IMR-90 (cell line): ENCODE measurements at regions not wholly inside any gene's neighbourhood (a gene's known extent, or its start where the extent isn't known, plus 50 kb on each side); places are given as distances from the start of the nearest gene placed in this dataset.

Source experiments
- ATAC-seq: fragments of 200-7000 bp; cut with Tn5 transposase; 2 replicates; pipeline ENCODE4 v1.9.1; 2020; ENCODE audit warnings: low read depth, mild to moderate bottlenecking, moderate library complexity
- BruUV-seq: library from RNA; stranded (reverse); fragments of 400-500 nt; replicated peaks from 2 replicates; lab custom pipeline; 2021; lab: Mats Ljungman, UMichigan
- CTCF ChIA-PET: fragments of 300-600 bp; formaldehyde crosslinking; extraction: SDS; loops from one replicate; lab custom pipeline; 2021; ENCODE audit warnings: antibody characterized with exemption; lab: Yijun Ruan, JAX
- POLR2A ChIA-PET: fragments of 300-600 bp; sonication (Branson Sonifier 250); formaldehyde crosslinking; loops from one replicate; lab custom pipeline; 2022; ENCODE audit warnings: antibody characterized with exemption; ENCODE audit not compliant: unreplicated experiment; lab: Charles Lee
- DNase-seq: peaks from one replicate; pipeline ENCODE4 v3.0.0; 2013
- H2AFZ ChIP-seq: replicated peaks from 2 replicates; pipeline ENCODE3; 2013; ENCODE audit warnings: low read length, mild to moderate bottlenecking; ENCODE audit not compliant: poor library complexity
- H2AK5ac ChIP-seq: 2 replicates; pipeline ENCODE4 v1.6.1; 2013; ENCODE audit warnings: low read depth, low read length, inconsistent platforms
- H2AK9ac ChIP-seq: replicated peaks from 2 replicates; pipeline ENCODE3; 2013; ENCODE audit warnings: mild to moderate bottlenecking, low read depth, low read length, moderate library complexity; ENCODE audit not compliant: poor library complexity
- H2BK120ac ChIP-seq: 2 replicates; pipeline ENCODE4 v1.6.1; 2013; ENCODE audit warnings: low read depth, low read length, inconsistent platforms
- H2BK15ac ChIP-seq: 3 replicates; pipeline ENCODE4 v1.6.1; 2013; ENCODE audit warnings: low read depth, low read length, inconsistent platforms
- H2BK20ac ChIP-seq: 2 replicates; pipeline ENCODE4 v1.6.1; 2013; ENCODE audit warnings: low read depth, mild to moderate bottlenecking, inconsistent platforms, low read length, moderate library complexity
- H2BK5ac ChIP-seq: 2 replicates; pipeline ENCODE4 v1.6.1; 2013; ENCODE audit warnings: mild to moderate bottlenecking, low read depth, low read length, inconsistent platforms; ENCODE audit not compliant: poor library complexity, severe bottlenecking
- H3K14ac ChIP-seq: replicated peaks from 2 replicates; pipeline ENCODE4 v1.6.1; 2013; ENCODE audit warnings: low read depth, low read length, inconsistent platforms
- H3K18ac ChIP-seq: 2 replicates; pipeline ENCODE4 v1.6.1; 2013; ENCODE audit warnings: low read depth, low read length, control low read depth
- H3K23ac ChIP-seq: 2 replicates; pipeline ENCODE4 v1.6.1; 2013; ENCODE audit warnings: low read depth, low read length, inconsistent platforms
- H3K27ac ChIP-seq: 2 replicates; pipeline ENCODE4 v1.5.1; 2013; ENCODE audit warnings: mild to moderate bottlenecking, control low read depth, low read length; ENCODE audit not compliant: insufficient read depth
- H3K27me3 ChIP-seq: 2 replicates; pipeline ENCODE4 v1.6.1; 2013; ENCODE audit warnings: low read length; ENCODE audit not compliant: control insufficient read depth, insufficient read depth
- H3K36me3 ChIP-seq: 2 replicates; pipeline ENCODE4 v1.6.1; 2013; ENCODE audit warnings: low read length, mixed read lengths; ENCODE audit not compliant: control insufficient read depth, insufficient read depth
- H3K4ac ChIP-seq: 2 replicates; pipeline ENCODE4 v1.6.1; 2013; ENCODE audit warnings: low read depth, low read length, inconsistent platforms
- H3K4me1 ChIP-seq: 2 replicates; pipeline ENCODE4 v1.6.1; 2013; ENCODE audit warnings: low read length, mixed read lengths; ENCODE audit not compliant: control insufficient read depth, insufficient read depth
- H3K4me2 ChIP-seq: 2 replicates; pipeline ENCODE4 v1.6.1; 2013; ENCODE audit warnings: low read depth, mild to moderate bottlenecking, control low read depth, low read length, moderate library complexity
- H3K4me3 ChIP-seq: 2 replicates; pipeline ENCODE4 v1.5.1; 2013; ENCODE audit warnings: low read depth, mild to moderate bottlenecking, control low read depth, low read length, moderate library complexity; ENCODE audit not compliant: insufficient read depth
- H3K56ac ChIP-seq: 2 replicates; pipeline ENCODE4 v1.6.1; 2013; ENCODE audit warnings: low read length, inconsistent platforms; ENCODE audit not compliant: insufficient read depth; ENCODE audit errors: extremely low read depth
- H3K79me1 ChIP-seq, 2 experiments: 2 replicates each; pipeline ENCODE4 v1.6.1; 2013; ENCODE audit warnings: low read length in 2 of 2, inconsistent platforms in 1 of 2, low read depth in 1 of 2
- H3K9ac ChIP-seq: 2 replicates; pipeline ENCODE4 v1.6.1; 2013; ENCODE audit warnings: low read depth, low read length, control low read depth
- H3K9me1 ChIP-seq: 2 replicates; pipeline ENCODE4 v1.6.1; 2013; ENCODE audit warnings: low read length, inconsistent platforms; ENCODE audit not compliant: insufficient read depth
- H3K9me3 ChIP-seq: 2 replicates; pipeline ENCODE4 v1.6.1; 2013; ENCODE audit warnings: low read length; ENCODE audit not compliant: control insufficient read depth, insufficient read depth
- H4K20me1 ChIP-seq: 2 replicates; pipeline ENCODE4 v1.6.1; 2013; ENCODE audit warnings: low read length, inconsistent platforms; ENCODE audit not compliant: insufficient read depth
- H4K5ac ChIP-seq: 2 replicates; pipeline ENCODE4 v1.6.1; 2013; ENCODE audit warnings: mild to moderate bottlenecking, low read depth, low read length, control low read depth
- H4K8ac ChIP-seq, 2 experiments: 2 replicates each; pipeline ENCODE4 v1.6.1; 2013; ENCODE audit warnings: low read depth in 2 of 2, low read length in 2 of 2, control low read depth in 1 of 2, inconsistent platforms in 1 of 2
- H4K91ac ChIP-seq: 2 replicates; pipeline ENCODE4 v1.6.1; 2013; ENCODE audit warnings: low read depth, low read length, inconsistent platforms; ENCODE audit not compliant: insufficient read depth
- CEBPB ChIP-seq: IDR thresholded peaks from 2 replicates; pipeline ENCODE4 v1.6.1; 2012; ENCODE audit warnings: low read depth, low read length, improper control_type of control experiment
- CHD1 ChIP-seq: IDR thresholded peaks from 2 replicates; pipeline ENCODE4 v1.6.1; 2012; ENCODE audit warnings: low read depth, low read length, improper control_type of control experiment
- CTCF ChIP-seq: conservative IDR thresholded peaks from 2 replicates; pipeline ENCODE4 v1.5.1; 2012; ENCODE audit warnings: mild to moderate bottlenecking, low read depth, low read length, improper control_type of control experiment
- ELK1 ChIP-seq: fragments of 150-350 bp; IDR thresholded peaks from 2 replicates; pipeline ENCODE4 v1.6.1; 2016; ENCODE audit warnings: low read depth, mild to moderate bottlenecking, low read length, moderate library complexity, borderline replicate concordance
- FOS ChIP-seq: fragments of 150-350 bp; IDR thresholded peaks from 2 replicates; pipeline ENCODE4 v1.6.1; 2016; ENCODE audit warnings: low read depth, low read length
- NFE2L2 ChIP-seq: fragments of 150-350 bp; IDR thresholded peaks from 2 replicates; pipeline ENCODE4 v1.6.1; 2016; ENCODE audit warnings: low read depth, mild to moderate bottlenecking, low read length
- RAD21 ChIP-seq: IDR thresholded peaks from 2 replicates; pipeline ENCODE4 v1.6.1; 2012; ENCODE audit warnings: low read length, improper control_type of control experiment
- RCOR1 ChIP-seq: IDR thresholded peaks from 2 replicates; pipeline ENCODE4 v1.6.1; 2012; ENCODE audit warnings: mild to moderate bottlenecking, low read length, improper control_type of control experiment; ENCODE audit not compliant: insufficient replicate concordance
- USF2 ChIP-seq: fragments of 150-350 bp; IDR thresholded peaks from 2 replicates; pipeline ENCODE4 v1.6.1; 2017; ENCODE audit warnings: mild to moderate bottlenecking, antibody characterized with exemption, low read length, low read depth
- WGBS, 2 experiments: methylation state at CpG; one replicate each; pipeline versions ENCODE4 v1.1.5 to v1.1.7; 2013; ENCODE audit warnings: missing lambda C conversion rate in 2 of 2; ENCODE audit not compliant: insufficient read length in 1 of 2; ENCODE audit errors: extremely low coverage in 2 of 2; 5-methylcytosine and 5-hydroxymethylcytosine counted together
- dilution Hi-C: fragments of 300-500 bp; cut with HindIII; formaldehyde crosslinking; loops from one replicate; pipeline ENCODE4 v1.14.3; 2018; ENCODE audit warnings: low sequenced_read_pairs; ENCODE audit not compliant: unreplicated experiment
- in situ Hi-C: fragments of 300-500 bp; cut with MboI; formaldehyde crosslinking; loops from 3 replicates; pipeline ENCODE4 v1.14.3; 2019; ENCODE audit warnings: low sequenced_read_pairs, inconsistent platforms, mixed read lengths
- intact Hi-C: fragments of 100-400 bp; cut with micrococcal nuclease; formaldehyde crosslinking; loops from 2 replicates; pipeline ENCODE4 v1.10.0; 2022

- Histone ChIP-seq H2BK120ac (no peak overlapping the region), H3K4me3 (no peak overlapping the region), H3K4me1 (no peaks in the 10 kb centered on the region), H4K20me1 (no peaks in the 10 kb centered on the region), H3K27me3 (no peaks in the 10 kb centered on the region), H3K36me3 (no peaks in the 10 kb centered on the region), H2BK5ac (no peak overlapping the region), H4K8ac (no peak overlapping the region), H3K4me2 (no peak overlapping the region), H2AFZ (no peak overlapping the region), H3K79me1 (no peaks in the 10 kb centered on the region), H3K23ac (no peak overlapping the region), H2AK5ac (no peak overlapping the region), H3K27ac (no peak overlapping the region), H3K14ac (no peak overlapping the region), H3K9me3 (peaks cover 12% of the 10 kb centered on the region), H3K18ac (no peak overlapping the region), H4K91ac (no peak overlapping the region), H3K56ac (no peak overlapping the region), H2AK9ac (no peak overlapping the region), H3K9me1 (no peaks in the 10 kb centered on the region), H4K5ac (no peak overlapping the region), H2BK20ac (no peak overlapping the region), H3K4ac (no peak overlapping the region), H2BK15ac (no peak overlapping the region), H3K9ac (no peak overlapping the region)
- DNase-seq (no peak), ATAC-seq (no peak)
- no CpG with 5 or more reads among the region's 2 CpGs for WGBS, 2 experiments
- intact Hi-C loops = no loop called here
- in situ Hi-C loops = no loop called here
- dilution Hi-C loops = no loop called here
- ChIA-PET CTCF (no interaction called here), POLR2A (no interaction called here)
- TF ChIP-seq ELK1 (no peak), CHD1 (no peak), FOS (no peak), RAD21 (no peak), USF2 (no peak), CEBPB (no peak), NFE2L2 (no peak), CTCF (no peak), RCOR1 (no peak)
- no TSS peak for BruUV-seq
Measured at GRCh38 chr4:103482893-103483292, 236.9 kb downstream of the TACR3 start.
